Mesendoderm (in vitro differentiated cells): ENCODE measurements at regions not wholly inside any gene's neighbourhood (a gene's known extent, or its start where the extent isn't known, plus 50 kb on each side); places are given as distances from the start of the nearest gene placed in this dataset.

Experiments
- DNase-seq: peaks from one replicate; pipeline ENCODE4 v3.0.0; 2013
- H2AK5ac ChIP-seq: 2 replicates; pipeline ENCODE4 v1.6.1; 2013; ENCODE audit warnings: low read length, inconsistent platforms
- H2BK120ac ChIP-seq: 2 replicates; pipeline ENCODE4 v1.6.1; 2013; ENCODE audit warnings: low read depth, mild to moderate bottlenecking, low read length, moderate library complexity, mixed read lengths
- H2BK15ac ChIP-seq: replicated peaks from 2 replicates; pipeline ENCODE4 v1.6.1; 2013; ENCODE audit warnings: low read depth, mild to moderate bottlenecking, moderate library complexity
- H2BK5ac ChIP-seq: 2 replicates; pipeline ENCODE4 v1.6.1; 2013; ENCODE audit warnings: low read length, inconsistent platforms
- H3K18ac ChIP-seq: 2 replicates; pipeline ENCODE4 v1.6.1; 2013; ENCODE audit warnings: mild to moderate bottlenecking, low read length, mixed read lengths
- H3K23ac ChIP-seq: one replicate; pipeline ENCODE4 v1.6.1; 2013; ENCODE audit warnings: low read length
- H3K27ac ChIP-seq: 2 replicates; pipeline ENCODE4 v1.5.1; 2013; ENCODE audit warnings: low read depth, mild to moderate bottlenecking, inconsistent platforms, low read length, moderate library complexity
- H3K27me3 ChIP-seq: 2 replicates; pipeline ENCODE4 v1.6.1; 2013; ENCODE audit warnings: low read length, control low read depth, mild to moderate bottlenecking, inconsistent platforms; ENCODE audit not compliant: insufficient read depth, poor library complexity
- H3K36me3 ChIP-seq: 2 replicates; pipeline ENCODE4 v1.6.1; 2013; ENCODE audit warnings: low read length, inconsistent platforms; ENCODE audit not compliant: control insufficient read depth, insufficient read depth
- H3K4ac ChIP-seq: one replicate; pipeline ENCODE4 v1.6.1; 2013; ENCODE audit warnings: low read depth, mild to moderate bottlenecking, low read length, moderate library complexity
- H3K4me1 ChIP-seq: 2 replicates; pipeline ENCODE4 v1.6.1; 2013; ENCODE audit warnings: low read depth, low read length, inconsistent platforms; ENCODE audit not compliant: control insufficient read depth
- H3K4me2 ChIP-seq: 2 replicates; pipeline ENCODE4 v1.6.1; 2013; ENCODE audit warnings: low read length
- H3K4me3 ChIP-seq: 2 replicates; pipeline ENCODE4 v1.5.1; 2013; ENCODE audit warnings: mild to moderate bottlenecking, low read length
- H3K56ac ChIP-seq: one replicate; pipeline ENCODE4 v1.6.1; 2013; ENCODE audit warnings: low read length
- H3K79me1 ChIP-seq: 2 replicates; pipeline ENCODE4 v1.6.1; 2013; ENCODE audit warnings: low read length, inconsistent platforms
- H3K79me2 ChIP-seq: 2 replicates; pipeline ENCODE4 v1.6.1; 2013; ENCODE audit warnings: mild to moderate bottlenecking, low read length; ENCODE audit not compliant: control insufficient read depth, insufficient read depth
- H3K9ac ChIP-seq: 2 replicates; pipeline ENCODE4 v1.6.1; 2013; ENCODE audit warnings: low read length, inconsistent platforms
- H4K5ac ChIP-seq: one replicate; pipeline ENCODE4 v1.6.1; 2013; ENCODE audit warnings: low read length
- H4K8ac ChIP-seq: one replicate; pipeline ENCODE4 v1.6.1; 2013; ENCODE audit warnings: low read depth, mild to moderate bottlenecking, control low read depth, low read length, moderate library complexity
- WGBS: extraction: QIAGEN DNeasy Blood & Tissue Kit; methylation state at CpG from one replicate; pipeline ENCODE4 v1.1.7; 2013; ENCODE audit warnings: low lambda C conversion rate, missing lambda C conversion rate; ENCODE audit not compliant: insufficient coverage; ENCODE audit errors: extremely low coverage; 5-methylcytosine and 5-hydroxymethylcytosine counted together

DNA sequence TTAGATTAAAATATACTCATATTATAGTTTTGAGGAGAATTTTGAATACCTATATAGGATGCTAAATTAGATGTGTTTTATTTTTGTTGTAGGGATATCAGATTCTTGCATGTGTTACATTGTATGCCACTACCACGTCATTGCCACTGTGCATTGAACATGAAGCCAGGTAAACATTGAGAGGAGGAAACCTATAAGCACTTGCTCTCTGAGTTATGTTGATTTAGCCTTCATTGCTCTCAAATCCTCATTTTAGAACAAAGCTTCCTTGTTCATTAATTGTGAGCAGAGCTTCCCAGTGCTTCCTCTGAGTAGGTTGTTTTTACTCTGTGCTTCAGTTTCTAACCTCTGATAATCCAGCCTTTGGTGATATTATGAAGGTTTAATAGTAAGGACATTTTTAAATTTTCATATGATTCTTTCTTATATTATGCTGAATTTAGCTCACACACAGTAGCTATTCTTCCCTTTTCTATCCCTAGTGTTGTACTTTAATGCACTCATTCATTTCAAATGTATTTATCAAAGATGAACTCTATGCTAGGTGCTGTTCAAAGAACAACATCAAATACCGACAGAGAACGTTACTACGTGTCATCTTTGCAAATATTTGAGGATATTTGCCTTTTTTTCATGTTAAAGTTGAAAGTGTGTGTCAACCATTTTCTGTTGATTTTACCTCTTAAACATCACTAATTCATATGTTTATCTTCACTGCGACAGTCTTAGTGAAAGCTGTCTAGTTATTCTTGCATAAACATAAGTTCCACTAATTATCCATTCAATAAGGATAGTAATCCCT lies 1448.0 kb upstream of the MIR17HG start:
- Histone ChIP-seq H3K4me2 (no peak overlapping the region), H3K36me3 (no peaks in the 10 kb centered on the region), H4K8ac (no peak overlapping the region), H3K18ac (no peak overlapping the region), H3K27ac (no peak overlapping the region), H2AK5ac (no peak overlapping the region), H3K23ac (no peak overlapping the region), H3K79me1 (no peaks in the 10 kb centered on the region), H3K4me1 (no peaks in the 10 kb centered on the region), H3K9ac (no peak overlapping the region), H3K79me2 (no peaks in the 10 kb centered on the region), H3K4ac (no peak overlapping the region), H3K56ac (no peak overlapping the region), H3K27me3 (no peaks in the 10 kb centered on the region), H2BK15ac (no peak overlapping the region), H3K4me3 (no peak overlapping the region), H4K5ac (no peak overlapping the region), H2BK120ac (no peak overlapping the region), H2BK5ac (no peak overlapping the region)
- no CpG with 5 or more reads among the region's 5 CpGs for WGBS
- DNase-seq: no peak

DNA sequence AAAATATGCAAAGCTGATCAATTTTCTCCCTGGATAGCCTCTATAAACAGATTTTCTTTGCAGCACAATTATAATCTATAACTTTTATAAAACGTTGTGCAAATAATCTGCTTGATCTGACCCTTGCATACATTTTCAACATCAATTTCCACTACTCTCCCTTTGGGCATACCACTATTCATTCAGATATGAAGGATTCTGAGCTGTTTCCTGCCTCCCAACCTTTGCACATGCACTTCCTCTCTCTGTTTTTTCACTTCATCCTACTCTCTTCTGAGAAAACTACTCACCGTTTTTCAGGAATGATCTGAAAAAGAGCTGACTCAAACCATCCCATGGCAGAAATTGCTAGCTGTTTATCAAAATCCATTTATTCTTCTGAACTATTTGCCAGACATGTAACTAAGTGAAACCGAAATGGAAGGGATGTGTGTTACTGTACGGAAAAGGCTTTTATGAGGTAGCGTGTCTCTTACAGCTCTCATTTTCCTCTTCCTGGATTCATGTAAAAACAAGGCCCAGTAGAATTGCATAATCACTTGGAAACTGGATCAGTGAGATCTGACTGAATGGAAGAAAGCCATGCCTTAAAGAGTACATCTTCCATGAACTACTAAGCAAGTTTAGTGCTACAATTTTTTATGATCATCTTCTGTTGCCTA lies 1447.3 kb upstream of the MIR17HG start:
- H3K9ac ChIP-seq: no peak overlapping the region
- no peak overlapping the region for H2AK5ac ChIP-seq
- H3K27me3 ChIP-seq: no peaks in the 10 kb centered on the region
- H3K18ac ChIP-seq: no peak overlapping the region
- 100% methylated on average over 1 of the region's 5 CpGs for WGBS
- H3K23ac ChIP-seq: no peak overlapping the region
- no peak overlapping the region for H3K4ac ChIP-seq
- no peak overlapping the region for H4K5ac ChIP-seq
- no peaks in the 10 kb centered on the region for H3K4me1 ChIP-seq
- no peak overlapping the region for H3K27ac ChIP-seq
- no peak for DNase-seq
- no peak overlapping the region for H2BK15ac ChIP-seq
- H3K79me1 ChIP-seq: no peaks in the 10 kb centered on the region
- no peak overlapping the region for H3K56ac ChIP-seq
- no peak overlapping the region for H4K8ac ChIP-seq
- H3K36me3 ChIP-seq: no peaks in the 10 kb centered on the region
- no peak overlapping the region for H2BK120ac ChIP-seq
- H2BK5ac ChIP-seq: no peak overlapping the region
- H3K4me2 ChIP-seq: no peak overlapping the region
- H3K4me3 ChIP-seq: no peak overlapping the region
- no peaks in the 10 kb centered on the region for H3K79me2 ChIP-seq

- Histone ChIP-seq H3K4me1 (no peaks in the 10 kb centered on the region), H3K27me3 (no peaks in the 10 kb centered on the region), H3K36me3 (no peaks in the 10 kb centered on the region), H3K4me3 (no peak overlapping the region), H3K4me2 (no peak overlapping the region), H3K79me2 (no peaks in the 10 kb centered on the region), H4K8ac (no peak overlapping the region), H3K9ac (no peak overlapping the region), H2BK120ac (no peak overlapping the region), H3K18ac (no peak overlapping the region), H3K23ac (no peak overlapping the region), H3K4ac (no peak overlapping the region), H2AK5ac (no peak overlapping the region), H4K5ac (no peak overlapping the region), H2BK15ac (no peak overlapping the region), H3K56ac (no peak overlapping the region), H2BK5ac (no peak overlapping the region), H3K79me1 (no peaks in the 10 kb centered on the region), H3K27ac (no peak overlapping the region)
- no peak for DNase-seq
Measured at GRCh38 chr13:89902223-89902622, 1445.3 kb upstream of the MIR17HG start.

GRCh38 chr13:89903115-89903514 lies 1444.4 kb upstream of the MIR17HG start:
- H3K4me2 ChIP-seq: no peak overlapping the region
- no peaks in the 10 kb centered on the region for H3K27me3 ChIP-seq
- no peak overlapping the region for H4K5ac ChIP-seq
- DNase-seq: no peak
- no peaks in the 10 kb centered on the region for H3K4me1 ChIP-seq
- no peaks in the 10 kb centered on the region for H3K36me3 ChIP-seq
- H2AK5ac ChIP-seq: no peak overlapping the region
- H3K56ac ChIP-seq: no peak overlapping the region
- H3K79me1 ChIP-seq: no peaks in the 10 kb centered on the region
- no peak overlapping the region for H2BK5ac ChIP-seq
- no peak overlapping the region for H3K9ac ChIP-seq
- no peak overlapping the region for H3K27ac ChIP-seq
- no peak overlapping the region for H2BK15ac ChIP-seq
- no peak overlapping the region for H3K4ac ChIP-seq
- H4K8ac ChIP-seq: no peak overlapping the region
- no peak overlapping the region for H3K4me3 ChIP-seq
- 100% methylated on average over 1 of the region's 2 CpGs for whole genome bisulfite sequencing
- H3K79me2 ChIP-seq: no peaks in the 10 kb centered on the region
- H3K18ac ChIP-seq: no peak overlapping the region
- H2BK120ac ChIP-seq: no peak overlapping the region
- no peak overlapping the region for H3K23ac ChIP-seq

DNA sequence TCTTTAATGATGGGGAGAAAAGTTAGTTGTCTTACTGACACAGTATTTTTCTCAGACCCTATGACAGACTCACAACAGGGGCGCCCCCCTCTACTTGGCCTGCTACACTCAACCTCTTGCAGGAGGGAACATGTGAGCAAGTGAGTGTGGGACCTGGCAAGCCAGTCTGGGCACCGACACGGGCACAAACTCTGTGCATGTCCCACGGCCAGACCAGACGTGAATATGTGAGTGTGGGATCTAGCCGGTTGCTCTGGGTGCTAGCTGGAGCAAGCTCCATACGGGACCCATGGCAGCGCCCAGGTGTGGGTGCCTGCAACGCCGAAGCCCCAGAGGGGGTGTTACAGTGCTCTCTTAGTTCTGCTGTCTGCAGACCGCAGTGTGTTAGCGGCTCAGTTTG lies 1437.3 kb upstream of the MIR17HG start:
- no peak overlapping the region for H3K18ac ChIP-seq
- H3K36me3 ChIP-seq: no peaks in the 10 kb centered on the region
- H2BK15ac ChIP-seq: no peak overlapping the region
- H3K4ac ChIP-seq: no peak overlapping the region
- no peak overlapping the region for H4K5ac ChIP-seq
- no peaks in the 10 kb centered on the region for H3K27me3 ChIP-seq
- no peaks in the 10 kb centered on the region for H3K4me1 ChIP-seq
- no peak overlapping the region for H3K23ac ChIP-seq
- H3K4me2 ChIP-seq: no peak overlapping the region
- no peak overlapping the region for H3K56ac ChIP-seq
- H3K79me2 ChIP-seq: no peaks in the 10 kb centered on the region
- no peaks in the 10 kb centered on the region for H3K79me1 ChIP-seq
- no peak overlapping the region for H4K8ac ChIP-seq
- H3K27ac ChIP-seq: no peak overlapping the region
- no peak for DNase-seq
- H3K4me3 ChIP-seq: no peak overlapping the region
- WGBS: no CpG with 5 or more reads among the region's 12 CpGs
- H3K9ac ChIP-seq: no peak overlapping the region
- no peak overlapping the region for H2BK5ac ChIP-seq
- H2AK5ac ChIP-seq: no peak overlapping the region
- H2BK120ac ChIP-seq: no peak overlapping the region
